ENCODE measurements at regions not wholly inside any gene's neighbourhood (a gene's known extent, or its start where the extent isn't known, plus 50 kb on each side); places are given as distances from the start of the nearest gene placed in this dataset.

DNA sequence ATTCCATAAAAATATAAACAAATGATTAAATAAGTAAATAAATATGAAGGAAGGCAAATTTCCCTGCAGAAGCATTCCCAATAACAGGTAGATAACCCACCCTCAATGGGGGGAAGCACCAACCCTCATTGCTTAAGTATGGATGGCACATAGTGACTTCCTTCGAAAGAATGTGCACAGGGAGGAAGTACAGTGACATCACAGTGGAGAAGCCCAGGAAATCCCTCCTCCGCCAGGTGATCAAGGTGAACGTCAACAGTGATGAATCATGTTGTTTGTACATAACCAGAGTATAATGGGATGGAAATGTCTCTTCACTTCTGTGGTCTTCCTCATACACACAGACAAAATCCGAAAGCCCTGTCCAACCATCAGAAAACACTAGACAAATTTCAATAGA lies 267.9 kb downstream of the THBS2 start:
- no peaks in the 10 kb centered on the region for H3K9me3 ChIP-seq
- 48% methylated on average over 4 of the region's 4 CpGs for WGBS (ENCODE audit: missing lambda C conversion rate)
- ChIA-PET CTCF (no interaction called here), POLR2A (no interaction called here)
- no peaks in the 10 kb centered on the region for H3K4me1 ChIP-seq
- DNase-seq (ENCODE audit: low read depth in 1 of 2, low spot score in 1 of 2) (no peak), FAIRE-seq (no peak), ATAC-seq (no peak)
- H3K4me3 ChIP-seq = no peak overlapping the region
- TF ChIP-seq HEYL (CRISPR knock-in tag; IDR thresholded peaks at IDR 0.05) = no peak
- TF ChIP-seq, protein P1, sequence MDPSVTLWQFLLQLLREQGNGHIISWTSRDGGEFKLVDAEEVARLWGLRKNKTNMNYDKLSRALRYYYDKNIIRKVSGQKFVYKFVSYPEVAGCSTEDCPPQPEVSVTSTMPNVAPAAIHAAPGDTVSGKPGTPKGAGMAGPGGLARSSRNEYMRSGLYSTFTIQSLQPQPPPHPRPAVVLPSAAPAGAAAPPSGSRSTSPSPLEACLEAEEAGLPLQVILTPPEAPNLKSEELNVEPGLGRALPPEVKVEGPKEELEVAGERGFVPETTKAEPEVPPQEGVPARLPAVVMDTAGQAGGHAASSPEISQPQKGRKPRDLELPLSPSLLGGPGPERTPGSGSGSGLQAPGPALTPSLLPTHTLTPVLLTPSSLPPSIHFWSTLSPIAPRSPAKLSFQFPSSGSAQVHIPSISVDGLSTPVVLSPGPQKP (IDR thresholded peaks at IDR 0.05; ENCODE audit: low read depth, low read length) = no peak
- H3K4me2 ChIP-seq = no peak overlapping the region
- no peak overlapping the region for H3K27ac ChIP-seq

DNA sequence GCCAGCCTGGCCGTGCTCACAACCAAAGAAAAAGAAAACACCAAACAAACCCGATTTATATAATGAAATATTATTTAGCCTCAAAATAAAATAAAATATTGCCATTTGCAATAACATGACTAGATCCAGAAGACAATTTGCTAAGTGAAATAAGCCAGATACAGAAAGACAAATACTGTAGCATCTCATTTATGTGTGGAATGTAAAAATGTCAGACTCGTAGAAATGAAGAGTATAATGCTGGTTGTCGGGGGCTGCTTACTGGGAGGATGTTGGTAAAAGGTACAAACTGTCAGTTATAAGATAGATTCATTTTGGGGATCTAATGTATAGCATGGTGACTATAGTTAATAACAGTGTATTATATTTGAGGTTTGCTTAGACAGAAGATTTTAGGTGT lies 269.7 kb downstream of the THBS2 start:
- Histone ChIP-seq H3K27ac (no peak overlapping the region), H3K4me1 (no peaks in the 10 kb centered on the region), H3K4me2 (no peak overlapping the region), H3K4me3 (no peak overlapping the region), H3K9me3 (peaks cover 5% of the 10 kb centered on the region)
- FAIRE-seq = no peak
- TF ChIP-seq, protein P2, sequence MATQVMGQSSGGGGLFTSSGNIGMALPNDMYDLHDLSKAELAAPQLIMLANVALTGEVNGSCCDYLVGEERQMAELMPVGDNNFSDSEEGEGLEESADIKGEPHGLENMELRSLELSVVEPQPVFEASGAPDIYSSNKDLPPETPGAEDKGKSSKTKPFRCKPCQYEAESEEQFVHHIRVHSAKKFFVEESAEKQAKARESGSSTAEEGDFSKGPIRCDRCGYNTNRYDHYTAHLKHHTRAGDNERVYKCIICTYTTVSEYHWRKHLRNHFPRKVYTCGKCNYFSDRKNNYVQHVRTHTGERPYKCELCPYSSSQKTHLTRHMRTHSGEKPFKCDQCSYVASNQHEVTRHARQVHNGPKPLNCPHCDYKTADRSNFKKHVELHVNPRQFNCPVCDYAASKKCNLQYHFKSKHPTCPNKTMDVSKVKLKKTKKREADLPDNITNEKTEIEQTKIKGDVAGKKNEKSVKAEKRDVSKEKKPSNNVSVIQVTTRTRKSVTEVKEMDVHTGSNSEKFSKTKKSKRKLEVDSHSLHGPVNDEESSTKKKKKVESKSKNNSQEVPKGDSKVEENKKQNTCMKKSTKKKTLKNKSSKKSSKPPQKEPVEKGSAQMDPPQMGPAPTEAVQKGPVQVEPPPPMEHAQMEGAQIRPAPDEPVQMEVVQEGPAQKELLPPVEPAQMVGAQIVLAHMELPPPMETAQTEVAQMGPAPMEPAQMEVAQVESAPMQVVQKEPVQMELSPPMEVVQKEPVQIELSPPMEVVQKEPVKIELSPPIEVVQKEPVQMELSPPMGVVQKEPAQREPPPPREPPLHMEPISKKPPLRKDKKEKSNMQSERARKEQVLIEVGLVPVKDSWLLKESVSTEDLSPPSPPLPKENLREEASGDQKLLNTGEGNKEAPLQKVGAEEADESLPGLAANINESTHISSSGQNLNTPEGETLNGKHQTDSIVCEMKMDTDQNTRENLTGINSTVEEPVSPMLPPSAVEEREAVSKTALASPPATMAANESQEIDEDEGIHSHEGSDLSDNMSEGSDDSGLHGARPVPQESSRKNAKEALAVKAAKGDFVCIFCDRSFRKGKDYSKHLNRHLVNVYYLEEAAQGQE (IDR thresholded peaks at IDR 0.05) = no peak
- TF ChIP-seq, protein P3, sequence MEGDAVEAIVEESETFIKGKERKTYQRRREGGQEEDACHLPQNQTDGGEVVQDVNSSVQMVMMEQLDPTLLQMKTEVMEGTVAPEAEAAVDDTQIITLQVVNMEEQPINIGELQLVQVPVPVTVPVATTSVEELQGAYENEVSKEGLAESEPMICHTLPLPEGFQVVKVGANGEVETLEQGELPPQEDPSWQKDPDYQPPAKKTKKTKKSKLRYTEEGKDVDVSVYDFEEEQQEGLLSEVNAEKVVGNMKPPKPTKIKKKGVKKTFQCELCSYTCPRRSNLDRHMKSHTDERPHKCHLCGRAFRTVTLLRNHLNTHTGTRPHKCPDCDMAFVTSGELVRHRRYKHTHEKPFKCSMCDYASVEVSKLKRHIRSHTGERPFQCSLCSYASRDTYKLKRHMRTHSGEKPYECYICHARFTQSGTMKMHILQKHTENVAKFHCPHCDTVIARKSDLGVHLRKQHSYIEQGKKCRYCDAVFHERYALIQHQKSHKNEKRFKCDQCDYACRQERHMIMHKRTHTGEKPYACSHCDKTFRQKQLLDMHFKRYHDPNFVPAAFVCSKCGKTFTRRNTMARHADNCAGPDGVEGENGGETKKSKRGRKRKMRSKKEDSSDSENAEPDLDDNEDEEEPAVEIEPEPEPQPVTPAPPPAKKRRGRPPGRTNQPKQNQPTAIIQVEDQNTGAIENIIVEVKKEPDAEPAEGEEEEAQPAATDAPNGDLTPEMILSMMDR (IDR thresholded peaks at IDR 0.05) = no peak
- TF ChIP-seq, protein P4, sequence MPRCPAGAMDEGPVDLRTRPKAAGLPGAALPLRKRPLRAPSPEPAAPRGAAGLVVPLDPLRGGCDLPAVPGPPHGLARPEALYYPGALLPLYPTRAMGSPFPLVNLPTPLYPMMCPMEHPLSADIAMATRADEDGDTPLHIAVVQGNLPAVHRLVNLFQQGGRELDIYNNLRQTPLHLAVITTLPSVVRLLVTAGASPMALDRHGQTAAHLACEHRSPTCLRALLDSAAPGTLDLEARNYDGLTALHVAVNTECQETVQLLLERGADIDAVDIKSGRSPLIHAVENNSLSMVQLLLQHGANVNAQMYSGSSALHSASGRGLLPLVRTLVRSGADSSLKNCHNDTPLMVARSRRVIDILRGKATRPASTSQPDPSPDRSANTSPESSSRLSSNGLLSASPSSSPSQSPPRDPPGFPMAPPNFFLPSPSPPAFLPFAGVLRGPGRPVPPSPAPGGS (IDR thresholded peaks at IDR 0.05) = no peak
- TF ChIP-seq, protein P5, sequence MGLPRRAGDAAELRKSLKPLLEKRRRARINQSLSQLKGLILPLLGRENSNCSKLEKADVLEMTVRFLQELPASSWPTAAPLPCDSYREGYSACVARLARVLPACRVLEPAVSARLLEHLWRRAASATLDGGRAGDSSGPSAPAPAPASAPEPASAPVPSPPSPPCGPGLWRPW (IDR thresholded peaks at IDR 0.05) = no peak
- TF ChIP-seq ZC3H11A (IDR thresholded peaks at IDR 0.05) (no peak), HDAC2 (IDR thresholded peaks at IDR 0.05) (no peak), TFCP2L1 (CRISPR knock-in tag; IDR thresholded peaks at IDR 0.05) (no peak), GATA3 (IDR thresholded peaks at IDR 0.05; ENCODE audit: borderline replicate concordance) (no peak), HOXA7 (CRISPR knock-in tag; IDR thresholded peaks at IDR 0.05) (no peak), CHD4 (IDR thresholded peaks at IDR 0.05; ENCODE audit: borderline replicate concordance) (no peak), ESRRA (IDR thresholded peaks at IDR 0.05; ENCODE audit: borderline replicate concordance, low read length) (no peak), BHLHE40 (IDR thresholded peaks at IDR 0.05; ENCODE audit: low read depth, low read length) (no peak), EHF (CRISPR knock-in tag; IDR thresholded peaks at IDR 0.05) (no peak)
- TF ChIP-seq, protein P6, sequence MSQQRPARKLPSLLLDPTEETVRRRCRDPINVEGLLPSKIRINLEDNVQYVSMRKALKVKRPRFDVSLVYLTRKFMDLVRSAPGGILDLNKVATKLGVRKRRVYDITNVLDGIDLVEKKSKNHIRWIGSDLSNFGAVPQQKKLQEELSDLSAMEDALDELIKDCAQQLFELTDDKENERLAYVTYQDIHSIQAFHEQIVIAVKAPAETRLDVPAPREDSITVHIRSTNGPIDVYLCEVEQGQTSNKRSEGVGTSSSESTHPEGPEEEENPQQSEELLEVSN (IDR thresholded peaks at IDR 0.05; ENCODE audit: borderline replicate concordance, low read depth) = no peak
- 10% methylated on average over 4 of the region's 4 CpGs for WGBS (ENCODE audit: missing lambda C conversion rate)
- ChIA-PET CTCF (interaction anchor here (1.3 kb wide), 1 partner anchor 27 kb away, joined by 3 read pairs; no protein-coding TSS in a partner anchor), POLR2A (no interaction called here)
- DNase-seq (ENCODE audit: low read depth in 1 of 2, low spot score in 1 of 2) = no peak
- ATAC-seq = no peak

Data from A549 (cell line).